Activated CD4-positive, alpha-beta T cell treated with anti-CD3 and anti-CD28 coated beads, Interleukin-2, amount 50 U/mL, for 4 hours (primary cell): ENCODE measurements at regions not wholly inside any gene's neighbourhood (a gene's known extent, or its start where the extent isn't known, plus 50 kb on each side); places are given as distances from the start of the nearest gene placed in this dataset.
"Not testable (repeated sequence)": the region's sequence is repeated elsewhere in the genome, so short reads cannot be mapped to it uniquely, and the experiment has no call there.

Source experiments
- DNase-seq, 2 experiments: peaks; one replicate each; pipeline ENCODE4 v3.0.0-alpha.2; 2020

GRCh38 chr1:213324859-213325258 is 273.8 kb downstream of the RPS6KC1 start:
- no peak for DNase-seq

GRCh38 chr1:213325482-213325881 is 274.4 kb downstream of the RPS6KC1 start:
- no peak for DNase-seq

GRCh38 chr1:213326281-213327016 is 275.4 kb downstream of the RPS6KC1 start:
- DNase-seq: no peak

GRCh38 chr1:213327017-213327667 is 276.1 kb downstream of the RPS6KC1 start:
- DNase-seq: no peak

- no peak for DNase-seq
Observed at GRCh38 chr1:213329406-213330008, 278.5 kb downstream of the RPS6KC1 start.

GRCh38 chr1:213330281-213330680 is 279.2 kb downstream of the RPS6KC1 start:
- DNase-seq: no peak

- no peak for DNase-seq
Observed at GRCh38 chr1:213331631-213332175, 280.7 kb downstream of the RPS6KC1 start.

- no peak for DNase-seq
Observed at GRCh38 chr1:213332491-213332890, 281.4 kb downstream of the RPS6KC1 start.

- DNase-seq: no peak
Observed at GRCh38 chr1:213333121-213333520, 282.1 kb downstream of the RPS6KC1 start.

GRCh38 chr1:213335084-213335483 is 284.0 kb downstream of the RPS6KC1 start:
- DNase-seq: no peak

- DNase-seq: no peak
Observed at GRCh38 chr1:213337025-213337678, 286.1 kb downstream of the RPS6KC1 start.

- DNase-seq: no peak
Observed at GRCh38 chr1:213340593-213340992, 289.6 kb downstream of the RPS6KC1 start.

- no peak for DNase-seq
Observed at GRCh38 chr1:213345621-213346020, 294.6 kb downstream of the RPS6KC1 start.

- DNase-seq: no peak
Observed at GRCh38 chr1:213357403-213357802, 306.4 kb downstream of the RPS6KC1 start.

GRCh38 chr1:213358368-213358767 is 307.3 kb downstream of the RPS6KC1 start:
- not testable (repeated sequence) for DNase-seq

GRCh38 chr1:213362598-213362997 is 311.6 kb downstream of the RPS6KC1 start:
- DNase-seq: no peak

GRCh38 chr1:213366141-213366831 is 315.2 kb downstream of the RPS6KC1 start:
- DNase-seq: no peak

GRCh38 chr1:213369465-213369864 is 318.4 kb downstream of the RPS6KC1 start:
- no peak for DNase-seq

- no peak for DNase-seq
Observed at GRCh38 chr1:213370523-213370922, 319.5 kb downstream of the RPS6KC1 start.

- DNase-seq: no peak
Observed at GRCh38 chr1:213371525-213371846, 320.4 kb downstream of the RPS6KC1 start.

- DNase-seq: no peak
Observed at GRCh38 chr1:213371847-213372619, 321.0 kb downstream of the RPS6KC1 start.

GRCh38 chr1:213374369-213374768 is 323.3 kb downstream of the RPS6KC1 start:
- peak; percentile 38 to 48 for DNase-seq
